CD14-positive monocyte (primary cell): ENCODE measurements at regions not wholly inside any gene's neighbourhood (a gene's known extent, or its start where the extent isn't known, plus 50 kb on each side); places are given as distances from the start of the nearest gene placed in this dataset.

Experiments
- DNase-seq, 3 donors: peaks; one replicate each; pipeline ENCODE4 v3.0.0-alpha.2; 2011 to 2022
- H2AFZ ChIP-seq: 2 replicates; pipeline ENCODE4 v1.6.0; 2012; ENCODE audit warnings: mild to moderate bottlenecking, low read depth, low read length, inconsistent platforms; ENCODE audit not compliant: insufficient read depth, poor library complexity, severe bottlenecking
- H3K27ac ChIP-seq, 2 donors: 1 replicate in 1 of 2; 2 replicates in 1 of 2; pipeline ENCODE4 v1.5.1; 2012 to 2013; ENCODE audit warnings: low read length in 2 of 2, control low read depth in 1 of 2, inconsistent platforms in 1 of 2, low read depth in 1 of 2, mild to moderate bottlenecking in 1 of 2
- H3K27me3 ChIP-seq, 2 donors: one replicate each; pipeline versions ENCODE4 v1.6.0 to v1.6.1; 2011 to 2013; ENCODE audit warnings: low read length in 2 of 2; ENCODE audit not compliant: control insufficient read depth in 2 of 2, insufficient read depth in 2 of 2
- H3K36me3 ChIP-seq, 2 donors: replicated peaks in 1 of 2; 1 replicate in 1 of 2; 2 replicates in 1 of 2; pipeline versions ENCODE4 v1.5.1 to v1.6.1; 2012 to 2013; ENCODE audit warnings: low read length in 2 of 2, control low read depth in 1 of 2, inconsistent platforms in 1 of 2, mild to moderate bottlenecking in 1 of 2; ENCODE audit not compliant: insufficient read depth in 2 of 2, control insufficient read depth in 1 of 2
- H3K4me1 ChIP-seq, 2 donors: 1 replicate in 1 of 2; 2 replicates in 1 of 2; pipeline versions ENCODE4 v1.5.1 to v1.6.1; 2012 to 2013; ENCODE audit warnings: low read length in 2 of 2, control low read depth in 1 of 2, inconsistent platforms in 1 of 2, mild to moderate bottlenecking in 1 of 2, moderate library complexity in 1 of 2; ENCODE audit not compliant: insufficient read depth in 2 of 2, control insufficient read depth in 1 of 2
- H3K4me2 ChIP-seq: replicated peaks from 2 replicates; pipeline ENCODE3; 2012; ENCODE audit warnings: low read length, moderate library complexity, mild to moderate bottlenecking; ENCODE audit not compliant: poor library complexity, severe bottlenecking; ENCODE audit errors: extremely low read depth
- H3K4me3 ChIP-seq, 3 experiments: fragments of 200-600 bp in 1 of 3; sonication (generic) in 1 of 3; replicated peaks in 1 of 3; 1 replicate in 2 of 3; 2 replicates in 1 of 3; pipeline ENCODE4 v1.5.1; 2011 to 2013; ENCODE audit warnings: low read length in 3 of 3, mild to moderate bottlenecking in 3 of 3, control low read depth in 2 of 3, low read depth in 2 of 3, inconsistent platforms in 1 of 3, moderate library complexity in 1 of 3
- H3K79me2 ChIP-seq: 2 replicates; pipeline ENCODE4 v1.6.0; 2012; ENCODE audit warnings: mild to moderate bottlenecking, control low read depth, inconsistent platforms, low read length, moderate library complexity; ENCODE audit not compliant: insufficient read depth
- H3K9ac ChIP-seq: 2 replicates; pipeline ENCODE4 v1.6.0; 2017; ENCODE audit warnings: low read length, mild to moderate bottlenecking; ENCODE audit not compliant: insufficient read depth, poor library complexity, severe bottlenecking
- H3K9me3 ChIP-seq, 2 donors: replicated peaks in 1 of 2; 1 replicate in 1 of 2; 2 replicates in 1 of 2; pipeline versions ENCODE4 v1.5.1 to v1.6.1; 2012 to 2013; ENCODE audit warnings: low read length in 2 of 2, control low read depth in 1 of 2; ENCODE audit not compliant: control insufficient read depth in 1 of 2, insufficient read depth in 1 of 2
- H4K20me1 ChIP-seq: 2 replicates; pipeline ENCODE4 v1.6.0; 2012; ENCODE audit warnings: mild to moderate bottlenecking, low read length, control low read depth, moderate library complexity; ENCODE audit not compliant: insufficient read depth
- H3K27ac Mint-ChIP-seq, 7 donors: one replicate each; pipeline ENCODE4 v1.8.0; 2020; ENCODE audit warnings: mild to moderate bottlenecking in 7 of 7, mixed read lengths in 7 of 7, moderate library complexity in 6 of 7, inconsistent platforms in 2 of 7
- H3K27me3 Mint-ChIP-seq, 3 donors: one replicate each; pipeline ENCODE4 v1.8.0; 2021 to 2022; ENCODE audit warnings: low read depth in 3 of 3, mild to moderate bottlenecking in 3 of 3, mixed read lengths in 3 of 3, moderate library complexity in 3 of 3, inconsistent platforms in 1 of 3
- H3K36me3 Mint-ChIP-seq, 2 donors: one replicate each; pipeline ENCODE4 v1.8.0; 2020; ENCODE audit warnings: mixed read lengths in 2 of 2, inconsistent platforms in 1 of 2, mild to moderate bottlenecking in 1 of 2
- H3K4me1 Mint-ChIP-seq: one replicate; pipeline ENCODE4 v1.8.0; 2020; ENCODE audit warnings: mild to moderate bottlenecking, mixed read lengths
- H3K4me3 Mint-ChIP-seq, 2 donors: one replicate each; pipeline ENCODE4 v1.8.0; 2020; ENCODE audit warnings: mild to moderate bottlenecking in 2 of 2, mixed read lengths in 2 of 2, moderate library complexity in 1 of 2
- H3K9me3 Mint-ChIP-seq, 7 donors: one replicate each; pipeline ENCODE4 v1.8.0; 2020 to 2022; ENCODE audit warnings: mixed read lengths in 7 of 7, mild to moderate bottlenecking in 6 of 7, moderate library complexity in 6 of 7, inconsistent platforms in 2 of 7
- WGBS: methylation state at CpG from one replicate; pipeline ENCODE4 v1.1.5; 2013; ENCODE audit warnings: missing lambda C conversion rate; ENCODE audit not compliant: insufficient coverage; 5-methylcytosine and 5-hydroxymethylcytosine counted together
- intact Hi-C, 2 donors: fragments of 100-400 bp; cut with micrococcal nuclease; formaldehyde crosslinking; loops; one replicate each; pipeline versions ENCODE4 v1.15.0 to v1.15.1; 2023
- TF ChIP-seq, protein P1 (sequence below): fragments of 200-600 bp; IDR thresholded peaks from one replicate; pipeline ENCODE4 v1.8.0; 2022; ENCODE audit warnings: antibody characterized with exemption, mild to moderate bottlenecking

DNA sequence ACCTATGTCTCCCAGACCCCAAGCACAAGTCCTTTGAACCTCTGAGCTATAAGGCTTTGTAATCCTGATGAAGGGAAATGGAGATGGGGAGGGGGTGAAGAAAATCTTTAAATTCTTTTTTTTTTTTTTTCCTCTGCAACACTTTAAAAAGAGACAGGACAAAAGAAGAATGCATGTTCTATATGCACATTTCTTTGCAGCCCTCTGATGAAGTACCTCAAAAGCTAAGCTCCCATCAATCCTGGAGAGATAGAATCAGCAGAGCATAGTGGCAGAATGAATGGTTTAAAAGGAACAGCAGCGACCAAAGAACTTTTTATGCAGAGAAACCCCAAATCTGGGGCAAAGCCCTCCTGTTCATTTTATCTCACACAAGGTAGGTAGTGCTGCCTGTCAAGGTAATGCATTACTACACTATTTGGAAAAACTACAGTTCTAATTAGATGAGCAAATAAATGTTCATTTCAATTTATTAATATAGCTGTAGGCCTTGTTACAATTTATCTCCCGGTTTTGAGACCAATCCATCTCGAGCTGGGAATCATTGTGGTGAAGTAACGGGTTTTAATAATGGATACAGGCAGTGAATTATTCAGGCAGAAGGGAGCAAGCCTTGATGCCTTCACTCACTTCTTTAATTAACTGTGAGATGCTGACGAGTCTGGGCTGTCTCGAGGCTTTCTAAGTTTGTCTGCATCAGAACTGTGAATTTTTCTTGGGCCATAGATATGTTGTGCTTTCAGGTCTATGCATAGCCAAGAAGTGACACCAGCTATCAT, 173.5 kb upstream of the ZNF608 start:
- Mint-ChIP-seq H3K4me1 (peaks cover 26% of the 10 kb centered on the region), H3K9me3 (peaks cover 0 to 5% (median 0%) of the 10 kb centered on the region in 7 donors), H3K27ac (peak overlapping the region in 1 of 7 donors; percentile 1), H3K36me3 (no peaks in the 10 kb centered on the region), H3K4me3 (no peak overlapping the region), H3K27me3 (peaks cover 0 to 2% (median 0%) of the 10 kb centered on the region in 3 donors)
- Histone ChIP-seq H4K20me1 (no peaks in the 10 kb centered on the region), H3K27me3 (no peaks in the 10 kb centered on the region), H3K9me3 (no peaks in the 10 kb centered on the region), H3K4me2 (no peak overlapping the region), H3K36me3 (no peaks in the 10 kb centered on the region), H3K79me2 (no peaks in the 10 kb centered on the region), H3K27ac (peak overlapping the region in 1 of 2 donors; percentile 39), H3K9ac (no peak overlapping the region), H2AFZ (no peak overlapping the region), H3K4me1 (peaks cover 42 to 49% of the 10 kb centered on the region in 2 donors), H3K4me3 (no peak overlapping the region)
- no peak for DNase-seq
- intact Hi-C loops: loop anchor here in 1 of 2 donors (10.0 kb wide), 1 partner anchor 65 kb away; no protein-coding TSS in a partner anchor
- TF ChIP-seq, protein P1, sequence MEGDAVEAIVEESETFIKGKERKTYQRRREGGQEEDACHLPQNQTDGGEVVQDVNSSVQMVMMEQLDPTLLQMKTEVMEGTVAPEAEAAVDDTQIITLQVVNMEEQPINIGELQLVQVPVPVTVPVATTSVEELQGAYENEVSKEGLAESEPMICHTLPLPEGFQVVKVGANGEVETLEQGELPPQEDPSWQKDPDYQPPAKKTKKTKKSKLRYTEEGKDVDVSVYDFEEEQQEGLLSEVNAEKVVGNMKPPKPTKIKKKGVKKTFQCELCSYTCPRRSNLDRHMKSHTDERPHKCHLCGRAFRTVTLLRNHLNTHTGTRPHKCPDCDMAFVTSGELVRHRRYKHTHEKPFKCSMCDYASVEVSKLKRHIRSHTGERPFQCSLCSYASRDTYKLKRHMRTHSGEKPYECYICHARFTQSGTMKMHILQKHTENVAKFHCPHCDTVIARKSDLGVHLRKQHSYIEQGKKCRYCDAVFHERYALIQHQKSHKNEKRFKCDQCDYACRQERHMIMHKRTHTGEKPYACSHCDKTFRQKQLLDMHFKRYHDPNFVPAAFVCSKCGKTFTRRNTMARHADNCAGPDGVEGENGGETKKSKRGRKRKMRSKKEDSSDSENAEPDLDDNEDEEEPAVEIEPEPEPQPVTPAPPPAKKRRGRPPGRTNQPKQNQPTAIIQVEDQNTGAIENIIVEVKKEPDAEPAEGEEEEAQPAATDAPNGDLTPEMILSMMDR: no peak
- WGBS: no CpG with 5 or more reads among the region's 6 CpGs

- H4K20me1 ChIP-seq: no peaks in the 10 kb centered on the region
- DNase-seq: peak in 1 of 3 donors; percentile 14
- intact Hi-C loops: no loop called here
- peaks cover 0 to 2% (median 0%) of the 10 kb centered on the region in 3 donors for H3K27me3 Mint-ChIP-seq
- TF ChIP-seq, protein P1: no peak
- H3K36me3 ChIP-seq: no peaks in the 10 kb centered on the region
- H3K27ac Mint-ChIP-seq: no peak overlapping the region
- H3K4me2 ChIP-seq: peak overlapping the region; percentile 30
- no peaks in the 10 kb centered on the region for H3K9me3 ChIP-seq
- no peaks in the 10 kb centered on the region for H3K27me3 ChIP-seq
- no peaks in the 10 kb centered on the region for H3K79me2 ChIP-seq
- no peak overlapping the region for H3K4me3 Mint-ChIP-seq
- peak overlapping the region in 1 of 2 donors; percentile 43 for H3K27ac ChIP-seq
- no peaks in the 10 kb centered on the region for H3K36me3 Mint-ChIP-seq
- peak overlapping the region in 1 of 3 experiments; percentile 23 for H3K4me3 ChIP-seq
- no CpG with 5 or more reads among the region's 9 CpGs for WGBS
- H3K4me1 ChIP-seq: peaks cover 42 to 49% of the 10 kb centered on the region in 2 donors
- no peaks in the 10 kb centered on the region for H3K9me3 Mint-ChIP-seq
- peak overlapping the region; percentile 7 for H2AFZ ChIP-seq
- H3K4me1 Mint-ChIP-seq: peaks cover 22% of the 10 kb centered on the region
- H3K9ac ChIP-seq: no peak overlapping the region
Observed at GRCh38 chr5:124920909-124921666, 174.6 kb upstream of the ZNF608 start.
